MM.1S (cell line): ENCODE measurements at regions not wholly inside any gene's neighbourhood (a gene's known extent, or its start where the extent isn't known, plus 50 kb on each side); places are given as distances from the start of the nearest gene placed in this dataset.

Source experiments
- DNase-seq: peaks from one replicate; pipeline ENCODE4 v3.0.0-alpha.2; 2015
- H2AFZ ChIP-seq: fragments of 300-600 bp; sonication (generic); 2 replicates; pipeline ENCODE4 v1.6.0; 2016; ENCODE audit warnings: antibody characterized with exemption, low read length
- H3F3A ChIP-seq: fragments of 300-600 bp; sonication (generic); 2 replicates; pipeline ENCODE4 v1.6.1; 2016; ENCODE audit warnings: mild to moderate bottlenecking, antibody characterized with exemption, low read length, moderate library complexity, mixed read lengths; ENCODE audit not compliant: insufficient read depth
- H3K27ac ChIP-seq: fragments of 300-600 bp; sonication (generic); 2 replicates; pipeline ENCODE4 v1.5.1; 2016; ENCODE audit warnings: mild to moderate bottlenecking, low read length
- H3K27me3 ChIP-seq: fragments of 300-600 bp; sonication (generic); replicated peaks from 2 replicates; pipeline ENCODE4 v1.6.0; 2016; ENCODE audit warnings: low read length; ENCODE audit not compliant: insufficient read depth
- H3K36me3 ChIP-seq: fragments of 300-600 bp; sonication (generic); replicated peaks from 2 replicates; pipeline ENCODE4 v1.6.1; 2016; ENCODE audit warnings: mild to moderate bottlenecking, low read length, mixed read lengths; ENCODE audit not compliant: insufficient read depth
- H3K4me1 ChIP-seq: fragments of 300-600 bp; sonication (generic); 2 replicates; pipeline ENCODE4 v1.6.1; 2016; ENCODE audit warnings: low read length, mixed read lengths
- H3K4me2 ChIP-seq: fragments of 300-600 bp; sonication (generic); 2 replicates; pipeline ENCODE4 v1.6.0; 2016; ENCODE audit warnings: low read depth, low read length
- H3K4me3 ChIP-seq: fragments of 300-600 bp; sonication (generic); 2 replicates; pipeline ENCODE4 v1.5.1; 2016; ENCODE audit warnings: low read length, mixed read lengths
- H3K79me2 ChIP-seq: fragments of 300-600 bp; sonication (generic); 2 replicates; pipeline ENCODE4 v1.6.1; 2016; ENCODE audit warnings: mixed run types, low read length, mixed read lengths
- H3K9ac ChIP-seq: fragments of 300-600 bp; sonication (generic); 2 replicates; pipeline ENCODE4 v1.6.1; 2016; ENCODE audit warnings: low read length, mixed read lengths
- H3K9me2 ChIP-seq: fragments of 300-600 bp; sonication (generic); replicated peaks from 2 replicates; pipeline ENCODE4 v1.6.1; 2016; ENCODE audit warnings: mild to moderate bottlenecking, low read length, mixed read lengths; ENCODE audit not compliant: insufficient read depth
- H3K9me3 ChIP-seq: fragments of 300-600 bp; sonication (generic); replicated peaks from 2 replicates; pipeline ENCODE4 v1.6.1; 2016; ENCODE audit warnings: mild to moderate bottlenecking, low read length, mixed read lengths; ENCODE audit not compliant: insufficient read depth
- H4K20me1 ChIP-seq: fragments of 300-600 bp; sonication (generic); 2 replicates; pipeline ENCODE4 v1.6.1; 2016; ENCODE audit warnings: mild to moderate bottlenecking, low read length, moderate library complexity, mixed read lengths; ENCODE audit not compliant: insufficient read depth
- EZH2 ChIP-seq: fragments of 300-600 bp; sonication (generic); optimal IDR thresholded peaks from 2 replicates; pipeline ENCODE3; 2017; ENCODE audit warnings: low read depth, mild to moderate bottlenecking, antibody characterized with exemption, low read length, mixed read lengths
- EZH2phosphoT487 ChIP-seq: fragments of 300-600 bp; sonication (generic); IDR thresholded peaks from 2 replicates; pipeline ENCODE4 v1.6.1; 2018; ENCODE audit warnings: antibody characterized with exemption, low read length
- TF ChIP-seq, protein P1 (sequence below): fragments of 300-600 bp; sonication (generic); IDR thresholded peaks from 2 replicates; pipeline ENCODE4 v1.5.1; 2016; ENCODE audit warnings: antibody characterized with exemption, low read length, mixed read lengths

GRCh38 chr15:85980946-85981345, 98.7 kb upstream of the AGBL1 start:
- H3K4me2 ChIP-seq = no peak overlapping the region
- no peaks in the 10 kb centered on the region for H3K79me2 ChIP-seq
- no peak overlapping the region for H3K9ac ChIP-seq
- TF ChIP-seq, protein P1, sequence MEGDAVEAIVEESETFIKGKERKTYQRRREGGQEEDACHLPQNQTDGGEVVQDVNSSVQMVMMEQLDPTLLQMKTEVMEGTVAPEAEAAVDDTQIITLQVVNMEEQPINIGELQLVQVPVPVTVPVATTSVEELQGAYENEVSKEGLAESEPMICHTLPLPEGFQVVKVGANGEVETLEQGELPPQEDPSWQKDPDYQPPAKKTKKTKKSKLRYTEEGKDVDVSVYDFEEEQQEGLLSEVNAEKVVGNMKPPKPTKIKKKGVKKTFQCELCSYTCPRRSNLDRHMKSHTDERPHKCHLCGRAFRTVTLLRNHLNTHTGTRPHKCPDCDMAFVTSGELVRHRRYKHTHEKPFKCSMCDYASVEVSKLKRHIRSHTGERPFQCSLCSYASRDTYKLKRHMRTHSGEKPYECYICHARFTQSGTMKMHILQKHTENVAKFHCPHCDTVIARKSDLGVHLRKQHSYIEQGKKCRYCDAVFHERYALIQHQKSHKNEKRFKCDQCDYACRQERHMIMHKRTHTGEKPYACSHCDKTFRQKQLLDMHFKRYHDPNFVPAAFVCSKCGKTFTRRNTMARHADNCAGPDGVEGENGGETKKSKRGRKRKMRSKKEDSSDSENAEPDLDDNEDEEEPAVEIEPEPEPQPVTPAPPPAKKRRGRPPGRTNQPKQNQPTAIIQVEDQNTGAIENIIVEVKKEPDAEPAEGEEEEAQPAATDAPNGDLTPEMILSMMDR = no peak
- TF ChIP-seq EZH2 = no peak
- no peak for TF ChIP-seq EZH2phosphoT487
- no peak overlapping the region for H3K4me3 ChIP-seq
- no peaks in the 10 kb centered on the region for H4K20me1 ChIP-seq
- H3K4me1 ChIP-seq = no peaks in the 10 kb centered on the region
- no peak for DNase-seq
- H2AFZ ChIP-seq = no peak overlapping the region
- no peaks in the 10 kb centered on the region for H3F3A ChIP-seq
- H3K27me3 ChIP-seq = no peaks in the 10 kb centered on the region
- H3K9me3 ChIP-seq = no peaks in the 10 kb centered on the region
- H3K9me2 ChIP-seq = no peaks in the 10 kb centered on the region
- no peaks in the 10 kb centered on the region for H3K36me3 ChIP-seq
- H3K27ac ChIP-seq = no peak overlapping the region

DNA sequence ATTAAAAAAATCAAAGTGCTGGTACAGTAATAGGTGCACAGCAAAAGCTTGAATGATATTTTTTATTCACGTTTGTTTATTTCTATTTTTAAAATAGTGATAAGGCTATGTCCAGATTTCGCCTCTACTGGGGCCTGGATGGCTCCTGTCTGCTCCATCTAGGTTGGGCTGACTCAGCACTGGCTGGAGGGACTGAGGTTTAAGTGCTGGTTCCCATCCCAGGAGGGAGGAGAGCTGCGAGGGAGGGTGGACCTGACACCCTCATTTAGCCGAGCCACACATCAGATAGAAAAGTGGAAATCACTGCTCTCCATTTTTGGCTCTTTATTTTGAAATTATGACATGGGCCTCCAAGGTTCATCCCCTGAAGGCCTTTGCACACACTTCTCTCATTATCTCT, 95.4 kb upstream of the AGBL1 start:
- Histone ChIP-seq H3K4me2 (no peak overlapping the region), H3K27me3 (no peaks in the 10 kb centered on the region), H3K9me2 (no peaks in the 10 kb centered on the region), H3K9me3 (no peaks in the 10 kb centered on the region), H3K4me1 (no peaks in the 10 kb centered on the region), H3K36me3 (no peaks in the 10 kb centered on the region), H2AFZ (no peak overlapping the region), H3K27ac (no peak overlapping the region), H3K79me2 (no peaks in the 10 kb centered on the region), H4K20me1 (no peaks in the 10 kb centered on the region), H3K9ac (no peak overlapping the region), H3F3A (no peaks in the 10 kb centered on the region), H3K4me3 (no peak overlapping the region)
- TF ChIP-seq, protein P1 = no peak
- no peak for TF ChIP-seq EZH2
- TF ChIP-seq EZH2phosphoT487 = no peak
- DNase-seq = no peak

GRCh38 chr15:85986116-85986515, 93.6 kb upstream of the AGBL1 start:
- H3K79me2 ChIP-seq = no peaks in the 10 kb centered on the region
- H3K27ac ChIP-seq = no peak overlapping the region
- no peaks in the 10 kb centered on the region for H3K9me2 ChIP-seq
- no peak overlapping the region for H2AFZ ChIP-seq
- TF ChIP-seq EZH2 = no peak
- no peak for TF ChIP-seq EZH2phosphoT487
- TF ChIP-seq, protein P1 = no peak
- H3F3A ChIP-seq = no peaks in the 10 kb centered on the region
- H3K4me1 ChIP-seq = no peaks in the 10 kb centered on the region
- no peaks in the 10 kb centered on the region for H3K9me3 ChIP-seq
- H3K9ac ChIP-seq = no peak overlapping the region
- H3K4me2 ChIP-seq = no peak overlapping the region
- no peak for DNase-seq
- no peaks in the 10 kb centered on the region for H3K27me3 ChIP-seq
- H3K4me3 ChIP-seq = no peak overlapping the region
- H4K20me1 ChIP-seq = no peaks in the 10 kb centered on the region
- H3K36me3 ChIP-seq = no peaks in the 10 kb centered on the region
